Astrocyte (in vitro differentiated cells and primary cell): ENCODE measurements at regions not wholly inside any gene's neighbourhood (a gene's known extent, or its start where the extent isn't known, plus 50 kb on each side); places are given as distances from the start of the nearest gene placed in this dataset.
"Not testable (repeated sequence)": the region's sequence is repeated elsewhere in the genome, so short reads cannot be mapped to it uniquely, and the experiment has no call there.

Experiments used
- CTCF ChIP-seq: IDR thresholded peaks from 2 replicates; pipeline ENCODE4 v1.5.1; 2011; ENCODE audit warnings: low read depth, mild to moderate bottlenecking, inconsistent platforms, low read length, moderate library complexity; ENCODE audit not compliant: insufficient read depth
- EZH2 ChIP-seq: IDR thresholded peaks from 2 replicates; pipeline ENCODE4 v1.6.1; 2012; ENCODE audit warnings: mild to moderate bottlenecking, low read length, inconsistent platforms; ENCODE audit not compliant: insufficient read depth

- TF ChIP-seq CTCF, EZH2: not testable (repeated sequence)
These were observed 293.7 kb downstream of the ANXA1 start for GRCh38 chr9:73445384-73445783.
